KBM-7 (cell line): ENCODE measurements at regions not wholly inside any gene's neighbourhood (a gene's known extent, or its start where the extent isn't known, plus 50 kb on each side); places are given as distances from the start of the nearest gene placed in this dataset.
A peak's percentile ranks its signal among the peaks of the same experiment; 100 is the strongest.

Experiments
- DNase-seq: peaks from one replicate; pipeline ENCODE4 v3.0.0-alpha.2; 2015
- in situ Hi-C: fragments of 300-500 bp; cut with MboI; formaldehyde crosslinking; loops from 2 replicates; pipeline ENCODE4 v1.14.3; 2020; ENCODE audit warnings: low sequenced_read_pairs, low pct_unique_long_range_greater_than_20kb, mixed read lengths

DNA sequence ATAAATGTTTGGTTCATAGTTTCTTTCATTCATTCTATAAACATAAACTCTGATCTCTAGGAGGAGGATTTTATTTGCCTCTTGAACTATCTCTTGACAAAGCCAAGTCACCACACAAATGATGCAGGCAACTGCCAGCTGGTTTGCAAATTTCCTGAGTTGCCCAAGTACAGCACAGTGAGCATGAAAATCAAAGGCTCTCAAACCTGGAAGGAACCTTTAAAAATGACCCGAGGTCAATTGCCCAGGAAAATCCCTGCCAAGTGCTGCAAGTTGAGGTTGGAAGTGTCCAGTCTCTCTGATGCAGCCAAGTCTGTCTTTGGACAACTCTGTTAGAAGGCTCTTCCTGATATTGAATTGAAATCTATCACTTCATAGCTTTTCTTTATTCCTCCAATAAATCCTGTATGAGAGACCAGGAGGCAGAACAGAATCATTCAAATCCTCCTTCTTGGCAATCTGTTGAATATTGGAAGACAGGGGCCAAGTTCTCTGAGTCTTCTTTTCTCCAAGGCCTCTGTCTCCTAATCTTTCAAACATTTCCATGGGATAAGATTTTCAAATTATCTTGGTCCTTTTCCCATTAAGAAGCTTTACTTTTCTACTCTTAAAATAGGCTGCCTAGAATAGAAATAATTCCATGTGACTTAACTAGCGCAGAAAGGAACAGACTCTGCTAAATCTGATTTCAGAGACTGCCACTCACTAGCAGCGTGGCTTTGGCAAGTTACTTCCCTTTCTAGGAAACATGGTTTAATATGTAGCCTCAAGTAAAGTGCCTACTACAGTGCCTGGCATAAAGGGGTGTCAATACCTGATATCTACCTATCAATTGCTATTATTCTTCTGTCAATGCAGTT, 159.2 kb downstream of the SNX18 start:
- in situ Hi-C loops, result no loop called here
- no peak for DNase-seq

DNA sequence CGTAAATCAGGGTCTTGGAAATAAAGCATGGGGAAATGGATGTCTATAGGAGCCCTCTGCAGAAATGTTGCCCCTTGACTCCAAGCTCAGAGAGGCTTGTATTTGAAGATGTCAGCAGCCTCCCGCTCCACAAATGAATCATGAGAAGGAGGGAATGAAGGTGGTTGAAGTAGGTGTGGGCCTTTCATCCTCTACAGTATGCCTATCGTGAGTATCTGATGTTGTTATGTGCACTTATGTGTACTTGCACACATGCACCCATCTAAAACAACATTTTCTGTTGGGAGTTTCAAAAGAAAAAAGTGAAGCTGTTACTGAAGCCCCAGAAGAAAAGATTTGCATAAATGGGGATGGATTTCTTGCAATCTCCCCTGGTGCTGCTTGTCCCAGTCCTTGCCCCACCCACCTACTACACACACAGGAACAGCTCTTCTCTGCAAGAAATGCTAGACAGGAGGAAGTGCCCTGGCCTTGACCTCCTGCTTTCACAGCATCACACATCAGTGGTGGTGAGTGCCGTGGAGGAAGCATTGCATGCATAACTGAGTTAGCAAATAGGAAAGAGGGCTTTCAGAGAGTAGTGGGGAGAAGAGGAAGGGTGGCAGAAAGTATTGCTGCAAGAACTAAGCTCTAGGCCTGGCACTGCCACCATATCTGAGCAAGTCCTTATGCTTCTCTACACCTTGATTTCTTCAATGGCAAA, 156.1 kb downstream of the SNX18 start:
- in situ Hi-C loops, result no loop called here
- peak; percentile 74 for DNase-seq

DNA sequence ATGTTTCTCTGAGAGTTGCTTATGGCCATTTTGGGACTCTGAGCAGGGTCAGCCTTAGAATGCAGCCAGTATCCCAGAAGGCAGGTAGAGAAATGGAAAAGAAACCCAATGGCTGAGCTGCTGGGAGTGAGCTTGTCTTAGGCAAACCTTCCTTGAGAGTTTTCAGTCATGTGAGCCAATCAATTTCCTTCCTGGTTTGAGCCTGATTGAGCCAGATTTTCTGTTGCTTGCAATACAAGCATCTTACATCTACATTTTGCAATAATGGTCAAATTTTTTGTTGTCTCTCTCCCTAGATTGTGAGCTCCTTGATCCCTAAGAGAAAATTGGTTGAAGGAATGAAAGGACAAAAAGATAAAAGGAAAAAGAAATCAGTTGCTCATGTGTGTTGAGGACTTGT, 155.3 kb downstream of the SNX18 start:
- DNase-seq, result no peak
- in situ Hi-C loops, result no loop called here

DNA sequence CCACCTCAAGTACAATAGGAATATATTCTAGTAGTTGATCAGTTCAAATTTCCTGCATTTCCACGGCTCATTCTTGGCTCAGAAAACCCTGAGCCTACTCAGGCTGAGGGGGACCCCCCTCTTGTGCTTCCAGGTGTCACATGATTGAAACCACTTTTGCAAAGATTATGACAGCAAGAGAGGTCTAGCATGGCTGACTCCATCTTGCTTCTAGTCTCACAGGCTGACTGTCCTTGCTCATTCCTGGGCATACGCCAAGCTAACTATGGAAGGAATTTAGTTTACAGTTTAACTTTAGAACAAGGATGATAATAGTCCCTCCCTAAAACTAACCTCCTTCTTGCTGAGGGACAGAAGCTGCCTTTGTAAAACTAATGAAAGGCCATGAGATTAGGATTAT, 154.1 kb downstream of the SNX18 start:
- DNase-seq, result no peak
- in situ Hi-C loops, result no loop called here

DNA sequence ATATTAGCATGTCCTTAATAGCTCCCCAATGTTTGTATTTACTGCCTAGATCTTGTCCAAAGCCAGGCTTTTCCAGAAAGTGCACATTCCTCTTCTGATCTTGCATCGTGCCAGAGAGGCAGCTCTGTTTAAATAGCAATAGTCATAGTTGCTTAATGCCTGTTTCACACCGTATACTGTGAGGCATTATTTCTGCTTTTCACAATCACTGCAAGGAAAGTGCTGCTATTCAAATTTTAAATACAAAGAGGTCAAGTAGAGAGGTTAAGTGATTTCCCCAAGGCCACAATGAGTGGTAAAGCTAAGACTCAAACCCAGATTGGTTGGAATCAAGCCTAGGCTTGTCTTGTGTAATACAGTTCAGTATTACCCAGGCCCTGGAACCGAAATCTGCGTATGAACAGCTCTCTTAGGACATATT, 153.6 kb downstream of the SNX18 start:
- in situ Hi-C loops, result no loop called here
- no peak for DNase-seq

DNA sequence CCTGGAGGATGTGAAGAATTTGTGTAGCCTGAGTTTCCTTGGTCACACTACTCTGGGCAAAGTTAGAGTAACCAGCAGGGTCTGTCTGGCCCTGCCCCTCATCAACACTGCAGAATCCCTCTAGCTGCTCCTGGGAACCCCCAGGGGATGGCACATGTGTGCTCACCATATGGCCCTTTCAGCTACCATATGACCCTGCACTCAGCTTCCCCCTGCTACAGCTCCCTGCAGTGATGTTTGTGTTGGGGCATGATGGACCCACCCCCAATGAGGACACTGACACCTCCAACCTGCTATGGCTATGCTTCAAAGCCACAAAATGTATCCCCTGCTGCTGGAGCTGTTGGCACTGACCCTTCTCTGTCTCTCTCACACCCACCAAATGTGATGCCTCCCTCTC, 152.7 kb downstream of the SNX18 start:
- in situ Hi-C loops, result no loop called here
- DNase-seq, result no peak

DNA sequence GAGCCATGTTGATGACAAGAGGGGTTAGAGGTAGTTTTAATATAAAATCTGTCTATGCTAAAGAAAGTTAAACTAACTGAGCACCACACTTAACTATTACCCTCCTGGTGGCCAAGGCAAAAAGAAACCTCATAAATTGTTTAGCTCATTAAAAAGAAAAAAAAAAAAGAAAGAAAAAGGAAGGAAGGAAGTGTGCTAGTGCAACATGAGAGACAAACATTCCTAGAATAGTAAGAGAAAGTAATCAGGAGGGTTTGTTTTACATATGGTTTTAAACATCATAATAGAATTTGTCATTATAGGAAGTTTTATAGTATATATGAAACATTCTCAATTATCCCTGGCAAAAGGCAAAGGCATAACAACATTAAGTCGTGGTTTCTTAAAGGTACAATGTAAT, 152.3 kb downstream of the SNX18 start:
- DNase-seq, result peak; percentile 4
- in situ Hi-C loops, result no loop called here

DNA sequence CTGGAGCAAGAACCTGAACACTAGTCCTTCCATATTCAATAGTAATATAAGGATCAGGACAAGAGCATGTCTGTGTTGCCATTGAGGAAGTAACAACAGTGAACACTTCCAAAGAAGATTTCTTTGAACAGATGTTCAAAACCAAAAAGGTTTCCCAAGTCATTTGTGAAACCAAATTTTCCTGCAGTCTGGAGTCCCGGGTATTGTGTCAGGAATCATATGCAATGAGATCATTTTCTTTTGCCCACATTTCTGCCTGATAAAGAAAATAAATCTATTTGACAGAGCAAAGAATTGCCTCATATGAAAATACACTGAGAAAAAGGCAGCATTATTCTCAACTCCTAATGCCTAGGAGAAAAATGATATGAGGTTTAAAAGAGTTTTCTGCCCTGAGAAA, 151.7 kb downstream of the SNX18 start:
- DNase-seq, result no peak
- in situ Hi-C loops, result no loop called here

DNA sequence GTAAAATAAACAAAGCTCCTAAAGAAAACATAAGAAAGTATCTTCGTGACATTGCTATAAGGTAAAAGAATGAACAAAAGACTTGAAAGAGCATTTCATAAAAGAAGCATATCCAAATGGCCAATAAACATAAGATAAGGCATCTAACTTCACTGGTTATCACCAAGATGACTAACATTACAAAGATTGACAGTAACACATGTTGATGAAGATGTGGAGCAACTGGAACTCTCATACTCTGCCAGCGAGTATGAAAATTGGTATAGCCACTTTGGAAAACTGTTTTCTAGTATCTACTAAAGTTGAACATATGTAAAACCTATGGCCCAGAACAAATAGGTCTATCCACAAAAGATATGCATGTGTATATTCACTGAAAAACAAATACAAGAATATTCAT, 150.5 kb downstream of the SNX18 start:
- in situ Hi-C loops, result no loop called here
- DNase-seq, result no peak

DNA sequence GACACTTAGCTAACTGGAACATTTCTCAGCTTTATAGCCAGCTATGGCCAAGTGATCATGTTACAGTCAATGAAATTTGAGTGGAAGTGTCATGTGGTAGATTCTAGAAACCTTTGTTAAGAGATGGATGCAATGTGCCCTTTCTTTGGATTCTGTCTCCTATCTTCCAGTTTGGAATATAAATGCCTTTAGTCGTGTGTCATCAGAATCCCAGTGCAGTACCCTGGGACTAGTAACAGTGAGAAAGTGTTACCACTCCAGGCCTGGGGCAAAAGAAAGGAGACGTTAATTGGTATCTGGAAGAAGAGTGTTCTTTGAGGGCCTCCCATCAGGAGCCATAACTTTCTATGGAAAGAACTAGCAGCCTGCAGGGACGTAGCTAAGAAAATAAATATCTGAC, 149.6 kb downstream of the SNX18 start:
- no peak for DNase-seq
- in situ Hi-C loops, result no loop called here

DNA sequence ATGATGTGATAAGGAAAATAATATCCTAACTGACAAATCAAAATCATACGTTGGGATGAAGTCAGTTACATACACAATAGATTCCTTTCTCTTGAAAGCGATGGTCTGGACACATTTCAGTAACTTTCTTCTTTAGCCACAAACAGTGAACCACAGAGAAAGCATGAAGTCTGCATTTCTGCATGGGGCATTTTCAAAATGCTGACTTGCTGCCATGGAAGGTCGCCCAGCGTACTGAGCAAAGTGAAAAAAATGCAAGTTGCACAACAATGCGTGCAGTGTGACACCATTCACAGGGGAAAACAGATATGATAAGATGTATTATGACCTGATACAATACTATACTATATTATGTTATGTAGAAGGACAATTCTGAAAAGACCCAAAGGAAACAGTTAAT, 146.3 kb downstream of the SNX18 start:
- no peak for DNase-seq
- in situ Hi-C loops, result no loop called here

DNA sequence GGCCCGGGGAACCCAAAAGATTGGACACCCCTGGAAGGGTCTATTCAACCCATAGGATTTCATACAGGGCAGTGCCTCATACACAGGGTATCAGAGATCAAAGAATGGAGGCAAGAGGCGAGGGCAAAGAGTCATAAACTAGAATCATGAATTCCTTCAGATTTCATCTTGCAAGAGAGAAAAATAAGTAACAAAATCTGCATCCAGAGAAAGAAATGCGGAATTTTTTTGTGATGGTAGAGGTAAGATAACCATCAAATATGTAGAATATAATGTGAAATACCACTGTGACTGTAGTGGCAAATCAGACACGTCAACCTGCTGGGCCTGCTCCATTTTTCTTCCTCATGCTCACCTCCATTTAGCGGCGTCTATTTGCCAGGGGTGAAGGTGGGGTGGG, 143.6 kb downstream of the SNX18 start:
- in situ Hi-C loops, result no loop called here
- DNase-seq, result no peak

DNA sequence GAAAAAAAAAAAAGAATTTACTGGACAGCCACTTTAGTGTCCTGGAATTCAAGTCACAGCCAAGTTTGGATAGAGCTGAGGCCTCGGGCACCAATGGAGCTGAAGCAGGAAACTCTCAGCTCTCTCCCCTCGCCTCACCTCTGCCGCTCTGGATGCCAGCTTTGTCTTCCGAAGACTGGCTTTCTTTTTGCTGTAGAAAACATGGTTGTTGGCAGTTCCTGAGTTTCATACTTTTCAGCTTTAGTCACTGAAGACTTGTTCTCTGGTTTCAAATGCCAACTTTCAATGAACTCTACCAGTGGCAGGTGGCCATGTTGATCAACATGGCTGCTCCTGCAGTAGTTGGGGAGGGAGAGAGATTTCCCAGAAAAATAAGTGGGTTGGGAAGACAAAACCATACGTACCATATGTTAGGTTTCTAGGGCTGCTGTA, 142.2 kb downstream of the SNX18 start:
- in situ Hi-C loops, result no loop called here
- no peak for DNase-seq

DNA sequence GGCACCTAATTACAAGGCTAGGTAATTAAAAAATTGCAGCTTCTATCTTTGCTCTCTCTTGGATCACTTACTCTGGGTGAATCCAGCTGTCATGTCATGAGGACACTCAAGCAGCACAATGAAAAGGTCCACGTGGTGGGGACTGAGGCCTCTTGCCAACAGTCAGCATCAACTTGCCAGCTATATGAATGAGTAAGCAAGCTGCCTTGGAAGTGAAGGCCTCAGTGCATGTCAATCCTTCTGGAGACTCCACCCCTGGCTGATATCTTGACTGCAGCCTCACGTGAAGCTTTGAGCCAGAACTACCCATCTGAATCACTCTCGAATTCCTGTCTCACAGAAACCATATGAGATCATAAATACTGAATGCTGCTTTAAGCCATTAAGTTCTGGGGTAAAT, 140.5 kb downstream of the SNX18 start:
- DNase-seq, result no peak
- in situ Hi-C loops, result no loop called here

DNA sequence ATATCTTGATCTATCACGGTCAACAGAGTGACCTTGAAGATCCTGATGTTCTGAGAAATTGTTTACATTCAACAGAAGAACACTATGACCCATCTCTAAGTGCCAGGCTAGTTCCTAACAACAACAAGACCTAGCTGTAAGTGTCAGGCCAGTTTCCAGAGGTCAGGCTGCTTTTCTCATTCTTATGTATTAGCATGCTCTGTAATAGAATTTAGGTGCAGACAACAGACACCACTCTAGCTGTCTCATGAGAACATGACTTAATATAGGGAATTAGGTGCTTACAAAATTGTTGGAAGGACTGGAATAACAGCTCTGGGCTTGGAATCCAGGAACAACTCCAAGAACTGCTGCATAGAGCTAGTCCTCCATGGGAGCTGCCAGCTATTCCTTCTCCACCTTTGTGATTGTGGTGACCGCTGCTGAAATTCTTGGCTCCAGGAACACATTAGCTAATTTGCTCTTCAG, 138.7 kb downstream of the SNX18 start:
- in situ Hi-C loops, result no loop called here
- DNase-seq, result no peak

DNA sequence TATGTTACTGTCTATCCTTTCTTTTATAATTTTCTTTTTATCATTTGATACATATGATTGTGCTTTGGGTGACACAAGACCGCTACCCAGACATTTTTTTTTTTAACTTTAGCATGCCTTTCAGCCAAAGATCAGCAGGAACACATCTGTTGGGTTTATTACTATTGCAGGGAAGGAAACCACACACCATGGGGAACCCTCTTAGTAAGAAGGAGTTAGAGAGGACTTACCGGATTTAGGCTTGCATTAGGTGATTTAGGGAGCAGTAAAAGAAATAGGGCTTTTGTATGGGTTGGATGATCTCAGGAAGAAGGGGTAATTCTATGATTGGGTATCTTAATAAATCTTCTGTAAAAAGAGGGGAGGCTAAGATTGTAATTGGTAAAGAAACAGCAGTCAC, 138.2 kb downstream of the SNX18 start:
- in situ Hi-C loops, result no loop called here
- DNase-seq, result no peak

DNA sequence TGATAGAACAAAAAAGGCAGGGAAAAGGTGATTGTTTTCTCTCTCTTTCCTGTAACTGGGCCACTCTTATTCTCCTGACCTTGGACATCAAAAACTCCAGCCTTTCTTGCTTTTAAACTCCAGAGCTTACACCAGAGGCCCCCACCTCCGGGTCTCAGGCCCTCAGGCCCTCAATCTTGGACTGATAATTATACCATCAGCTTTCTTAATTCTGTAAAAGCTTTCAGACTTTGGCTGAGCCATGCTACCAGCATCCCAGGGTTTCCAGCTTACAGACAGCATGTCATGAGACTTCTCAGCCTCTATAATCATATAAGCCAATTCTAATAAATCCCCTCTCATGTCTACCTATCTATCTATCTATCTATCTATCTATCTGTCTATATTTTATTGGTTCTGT, 137.7 kb downstream of the SNX18 start:
- DNase-seq, result no peak
- in situ Hi-C loops, result no loop called here

DNA sequence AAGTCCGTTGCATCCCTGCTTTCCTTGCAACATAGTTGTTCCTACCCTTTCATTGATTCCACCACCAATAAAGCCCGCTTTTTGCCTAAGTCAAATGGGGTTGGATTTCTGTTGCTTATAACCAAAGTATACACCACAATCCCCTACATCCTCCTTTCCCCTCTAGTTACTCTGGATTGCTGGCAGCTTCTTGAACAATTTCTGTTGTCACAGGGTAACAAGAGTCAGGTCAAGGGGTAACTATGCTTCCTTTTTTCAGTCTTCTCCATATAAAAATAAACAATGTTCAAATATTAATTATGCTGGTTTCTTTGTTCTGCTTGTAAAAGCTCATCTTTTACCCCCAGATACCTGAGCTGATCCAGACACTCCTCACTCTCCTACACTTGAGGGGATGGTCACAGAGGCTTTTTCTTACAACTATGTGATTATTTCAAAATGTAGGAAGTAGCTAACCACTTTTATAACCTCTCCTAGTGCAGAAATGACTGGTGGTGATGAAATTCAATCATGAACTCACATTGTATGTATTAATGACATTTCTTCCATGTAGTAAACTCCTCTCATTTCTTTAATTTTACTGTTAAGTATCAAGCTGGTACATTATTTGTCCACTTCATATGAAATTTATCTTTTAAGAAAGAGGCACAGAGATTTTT, 136.5 kb downstream of the SNX18 start:
- in situ Hi-C loops, result no loop called here
- peak; percentile 13 for DNase-seq

DNA sequence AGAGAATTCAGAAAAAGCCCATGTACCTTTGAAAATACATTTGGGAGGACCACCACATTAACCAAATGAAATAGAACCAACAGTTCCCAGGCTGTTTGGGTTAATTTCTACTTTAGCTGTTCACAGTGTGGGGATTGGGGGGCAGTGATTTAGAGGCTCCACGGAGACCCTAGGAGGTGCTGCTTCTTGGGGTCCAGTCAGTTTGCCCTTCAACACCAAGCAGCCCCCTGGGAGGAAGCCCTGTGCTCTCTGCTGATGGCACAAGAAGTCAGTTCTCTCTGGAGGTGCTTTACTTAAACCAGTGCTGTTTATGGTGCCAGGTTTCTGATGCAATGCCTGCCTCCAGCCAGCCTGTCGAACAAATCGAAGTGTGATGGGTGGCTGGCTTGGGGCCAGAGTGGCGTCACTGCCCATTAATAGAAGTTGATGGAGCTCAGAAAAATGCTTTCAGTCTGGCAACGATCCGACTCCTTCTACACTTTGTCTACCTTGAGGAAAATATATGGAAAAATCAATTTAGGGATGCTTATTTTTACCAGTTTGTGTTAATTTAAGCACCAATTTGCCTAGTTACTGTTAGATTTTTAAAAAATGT, 134.0 kb downstream of the SNX18 start:
- no peak for DNase-seq
- in situ Hi-C loops, result no loop called here

DNA sequence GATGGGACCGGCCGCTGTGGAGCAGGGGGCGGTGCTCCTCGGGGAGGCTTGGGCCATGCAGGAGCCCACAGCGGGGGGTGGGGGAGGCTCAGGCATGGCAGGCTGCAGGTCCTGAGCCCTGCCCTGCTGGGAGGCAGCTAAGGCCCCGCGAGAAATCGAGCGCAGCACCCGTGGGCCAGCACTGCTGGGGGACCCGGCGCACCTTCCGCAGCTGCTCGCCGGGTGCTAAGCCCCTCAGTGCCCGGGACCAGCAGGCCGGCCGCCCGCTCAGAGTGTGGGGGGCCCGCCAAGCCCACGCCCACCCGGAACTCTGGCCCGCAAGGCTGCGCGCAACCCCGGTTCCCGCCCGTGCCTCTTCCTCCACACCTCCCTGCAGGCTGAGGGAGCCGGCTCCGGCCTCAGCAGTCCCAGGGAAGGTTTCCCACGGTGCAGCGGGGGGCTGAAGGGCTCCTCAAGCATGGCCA, 131.5 kb downstream of the SNX18 start:
- in situ Hi-C loops, result no loop called here
- DNase-seq, result no peak
